Activated naive CD8-positive, alpha-beta T cell treated with anti-CD3 and anti-CD28 coated beads, Interleukin-2, amount 50 U/mL, for 24 hours (primary cell): ENCODE measurements at regions not wholly inside any gene's neighbourhood (a gene's known extent, or its start where the extent isn't known, plus 50 kb on each side); places are given as distances from the start of the nearest gene placed in this dataset.

Experiments used
- ATAC-seq: fragments of 150-1000 bp; cut with Tn5 transposase; one replicate; pipeline ENCODE4 v1.10.0; 2021
- DNase-seq: peaks from one replicate; pipeline ENCODE4 v3.0.0; 2021
- H3K27ac Mint-ChIP-seq: one replicate; pipeline ENCODE4 v1.8.0; 2021; ENCODE audit warnings: mild to moderate bottlenecking, mixed read lengths
- H3K27me3 Mint-ChIP-seq: one replicate; pipeline ENCODE4 v1.8.0; 2021; ENCODE audit warnings: mixed read lengths
- H3K36me3 Mint-ChIP-seq: one replicate; pipeline ENCODE4 v1.8.0; 2021; ENCODE audit warnings: low read depth, mixed read lengths
- H3K4me1 Mint-ChIP-seq: one replicate; pipeline ENCODE4 v1.8.0; 2021; ENCODE audit warnings: mixed read lengths
- H3K4me3 Mint-ChIP-seq: one replicate; pipeline ENCODE4 v1.8.0; 2021; ENCODE audit warnings: mild to moderate bottlenecking, moderate library complexity, mixed read lengths
- H3K9me3 Mint-ChIP-seq: one replicate; pipeline ENCODE4 v1.8.0; 2021; ENCODE audit warnings: mixed read lengths

- no peak for DNase-seq
- no peak for ATAC-seq
- Mint-ChIP-seq H3K4me3 (no peak overlapping the region), H3K4me1 (peaks cover 50% of the 10 kb centered on the region), H3K9me3 (no peaks in the 10 kb centered on the region), H3K27me3 (no peaks in the 10 kb centered on the region), H3K27ac (no peak overlapping the region), H3K36me3 (peaks cover 14% of the 10 kb centered on the region)
These were observed 476.1 kb downstream of the SHQ1 start for GRCh38 chr3:72372161-72372560.

- no peak overlapping the region for H3K4me3 Mint-ChIP-seq
- no peaks in the 10 kb centered on the region for H3K27me3 Mint-ChIP-seq
- DNase-seq (no peak), ATAC-seq (no peak)
- peaks cover 44% of the 10 kb centered on the region for H3K4me1 Mint-ChIP-seq
- H3K36me3 Mint-ChIP-seq: peaks cover 8% of the 10 kb centered on the region
- no peak overlapping the region for H3K27ac Mint-ChIP-seq
- H3K9me3 Mint-ChIP-seq: no peaks in the 10 kb centered on the region
These were observed 476.8 kb downstream of the SHQ1 start for GRCh38 chr3:72371431-72371830.

GRCh38 chr3:72370947-72371346, 477.3 kb downstream of the SHQ1 start:
- Mint-ChIP-seq H3K9me3 (no peaks in the 10 kb centered on the region), H3K27ac (no peak overlapping the region), H3K4me3 (no peak overlapping the region), H3K27me3 (no peaks in the 10 kb centered on the region), H3K4me1 (peaks cover 39% of the 10 kb centered on the region), H3K36me3 (peaks cover 7% of the 10 kb centered on the region)
- DNase-seq: no peak
- ATAC-seq: no peak

GRCh38 chr3:72369681-72370080, 478.6 kb downstream of the SHQ1 start:
- no peak overlapping the region for H3K4me3 Mint-ChIP-seq
- no peaks in the 10 kb centered on the region for H3K27me3 Mint-ChIP-seq
- H3K27ac Mint-ChIP-seq: no peak overlapping the region
- no peaks in the 10 kb centered on the region for H3K9me3 Mint-ChIP-seq
- DNase-seq (no peak), ATAC-seq (no peak)
- peaks cover 26% of the 10 kb centered on the region for H3K4me1 Mint-ChIP-seq
- peaks cover 7% of the 10 kb centered on the region for H3K36me3 Mint-ChIP-seq

- Mint-ChIP-seq H3K9me3 (no peaks in the 10 kb centered on the region), H3K36me3 (no peaks in the 10 kb centered on the region), H3K4me1 (peaks cover 14% of the 10 kb centered on the region), H3K4me3 (no peak overlapping the region), H3K27ac (no peak overlapping the region), H3K27me3 (no peaks in the 10 kb centered on the region)
- no peak for ATAC-seq
- no peak for DNase-seq
These were observed 479.8 kb downstream of the SHQ1 start for GRCh38 chr3:72368331-72368975.

- ATAC-seq (no peak), DNase-seq (no peak)
- Mint-ChIP-seq H3K27ac (no peak overlapping the region), H3K4me3 (no peak overlapping the region), H3K9me3 (no peaks in the 10 kb centered on the region), H3K36me3 (peaks cover 2% of the 10 kb centered on the region), H3K4me1 (no peaks in the 10 kb centered on the region), H3K27me3 (no peaks in the 10 kb centered on the region)
These were observed 486.3 kb downstream of the SHQ1 start for GRCh38 chr3:72361990-72362389.

GRCh38 chr3:72359743-72360142, 488.5 kb downstream of the SHQ1 start:
- no peak for DNase-seq
- H3K4me1 Mint-ChIP-seq: no peaks in the 10 kb centered on the region
- H3K27ac Mint-ChIP-seq: no peak overlapping the region
- H3K36me3 Mint-ChIP-seq: peaks cover 2% of the 10 kb centered on the region
- no peak overlapping the region for H3K4me3 Mint-ChIP-seq
- H3K9me3 Mint-ChIP-seq: no peaks in the 10 kb centered on the region
- H3K27me3 Mint-ChIP-seq: no peaks in the 10 kb centered on the region
- no peak for ATAC-seq

GRCh38 chr3:72355168-72355567, 493.1 kb downstream of the SHQ1 start:
- Mint-ChIP-seq H3K27me3 (no peaks in the 10 kb centered on the region), H3K9me3 (no peaks in the 10 kb centered on the region), H3K27ac (no peak overlapping the region), H3K4me3 (no peak overlapping the region), H3K4me1 (no peaks in the 10 kb centered on the region), H3K36me3 (no peaks in the 10 kb centered on the region)
- DNase-seq: no peak
- ATAC-seq: no peak

GRCh38 chr3:72354486-72354885, 493.8 kb downstream of the SHQ1 start:
- H3K36me3 Mint-ChIP-seq: no peaks in the 10 kb centered on the region
- no peaks in the 10 kb centered on the region for H3K9me3 Mint-ChIP-seq
- H3K27ac Mint-ChIP-seq: no peak overlapping the region
- no peak overlapping the region for H3K4me3 Mint-ChIP-seq
- H3K4me1 Mint-ChIP-seq: no peaks in the 10 kb centered on the region
- no peak for DNase-seq
- H3K27me3 Mint-ChIP-seq: no peaks in the 10 kb centered on the region
- no peak for ATAC-seq

GRCh38 chr3:72353236-72354128, 494.8 kb downstream of the SHQ1 start:
- Mint-ChIP-seq H3K4me1 (peaks cover 2% of the 10 kb centered on the region), H3K27me3 (peaks cover 5% of the 10 kb centered on the region), H3K4me3 (no peak overlapping the region), H3K27ac (no peak overlapping the region), H3K36me3 (no peaks in the 10 kb centered on the region), H3K9me3 (no peaks in the 10 kb centered on the region)
- ATAC-seq: no peak
- no peak for DNase-seq

GRCh38 chr3:72352176-72352575, 496.1 kb downstream of the SHQ1 start:
- peaks cover 5% of the 10 kb centered on the region for H3K27me3 Mint-ChIP-seq
- H3K4me1 Mint-ChIP-seq: peaks cover 15% of the 10 kb centered on the region
- no peak overlapping the region for H3K4me3 Mint-ChIP-seq
- no peak for ATAC-seq
- no peaks in the 10 kb centered on the region for H3K9me3 Mint-ChIP-seq
- no peak for DNase-seq
- H3K36me3 Mint-ChIP-seq: no peaks in the 10 kb centered on the region
- H3K27ac Mint-ChIP-seq: no peak overlapping the region

GRCh38 chr3:72351536-72351935, 496.7 kb downstream of the SHQ1 start:
- Mint-ChIP-seq H3K27me3 (peaks cover 5% of the 10 kb centered on the region), H3K4me1 (peaks cover 22% of the 10 kb centered on the region), H3K9me3 (no peaks in the 10 kb centered on the region), H3K4me3 (no peak overlapping the region), H3K27ac (no peak overlapping the region), H3K36me3 (no peaks in the 10 kb centered on the region)
- ATAC-seq: no peak
- DNase-seq: no peak

GRCh38 chr3:72350761-72351505, 497.3 kb downstream of the SHQ1 start:
- Mint-ChIP-seq H3K4me1 (peaks cover 28% of the 10 kb centered on the region), H3K27me3 (peaks cover 5% of the 10 kb centered on the region), H3K27ac (no peak overlapping the region), H3K9me3 (no peaks in the 10 kb centered on the region), H3K36me3 (no peaks in the 10 kb centered on the region), H3K4me3 (no peak overlapping the region)
- DNase-seq (no peak), ATAC-seq (no peak)

GRCh38 chr3:72348357-72348756, 499.9 kb downstream of the SHQ1 start:
- DNase-seq (no peak), ATAC-seq (no peak)
- Mint-ChIP-seq H3K27me3 (peaks cover 5% of the 10 kb centered on the region), H3K27ac (no peak overlapping the region), H3K4me1 (peaks cover 53% of the 10 kb centered on the region), H3K4me3 (no peak overlapping the region), H3K36me3 (no peaks in the 10 kb centered on the region), H3K9me3 (no peaks in the 10 kb centered on the region)
